B cell (primary cell): ENCODE measurements at regions not wholly inside any gene's neighbourhood (a gene's known extent, or its start where the extent isn't known, plus 50 kb on each side); places are given as distances from the start of the nearest gene placed in this dataset.
"Not testable (repeated sequence)": the region's sequence is repeated elsewhere in the genome, so short reads cannot be mapped to it uniquely, and the experiment has no call there.

Experiments
- ATAC-seq: fragments of 200-7000 bp; cut with Tn5 transposase; one replicate; pipeline ENCODE4 v1.10.0; 2021; ENCODE audit warnings: low read depth, mild to moderate bottlenecking, moderate number of reproducible peaks, moderate library complexity
- CTCF ChIA-PET: fragments of 350-600 bp; sonication (Branson Sonifier 250); formaldehyde crosslinking; loops from one replicate; lab custom pipeline; 2021; ENCODE audit warnings: antibody characterized with exemption, inconsistent platforms; lab: Charles Lee
- POLR2A ChIA-PET: fragments of 350-600 bp; sonication (Branson Sonifier 250); formaldehyde crosslinking; loops from one replicate; lab custom pipeline; 2021; ENCODE audit warnings: antibody characterized with exemption; lab: Charles Lee
- DNase-seq: peaks from one replicate; pipeline ENCODE4 v3.0.0; 2013
- H2AFZ ChIP-seq: 2 replicates; pipeline ENCODE4 v1.6.1; 2012; ENCODE audit warnings: mild to moderate bottlenecking, low read depth, low read length; ENCODE audit not compliant: insufficient read depth, poor library complexity, severe bottlenecking
- H3K27ac ChIP-seq, 2 donors: 1 replicate in 1 of 2; 2 replicates in 1 of 2; pipeline ENCODE4 v1.5.1; 2012 to 2013; ENCODE audit warnings: low read length in 2 of 2, mild to moderate bottlenecking in 2 of 2, moderate library complexity in 1 of 2
- H3K27me3 ChIP-seq, 4 experiments: fragments of 200-600 bp in 1 of 4; sonication (generic) in 1 of 4; replicated peaks in 1 of 4; 1 replicate in 2 of 4; 2 replicates in 2 of 4; pipeline versions ENCODE4 v1.6.1 to v1.7.0; 2013 to 2016; ENCODE audit warnings: low read length in 3 of 4, mild to moderate bottlenecking in 2 of 4, mixed read lengths in 1 of 4, moderate library complexity in 1 of 4; ENCODE audit not compliant: insufficient read depth in 4 of 4, control insufficient read depth in 3 of 4; ENCODE audit errors: control extremely low read depth in 1 of 4
- H3K36me3 ChIP-seq, 2 experiments: replicated peaks in 1 of 2; 1 replicate in 1 of 2; 2 replicates in 1 of 2; pipeline versions ENCODE4 v1.6.1 to v1.7.1; 2013; ENCODE audit warnings: low read length in 1 of 2; ENCODE audit not compliant: insufficient read depth in 2 of 2, control insufficient read depth in 1 of 2; ENCODE audit errors: control extremely low read depth in 1 of 2, extremely low read depth in 1 of 2
- H3K4me1 ChIP-seq, 2 donors: fragments of 200-600 bp in 1 of 2; sonication (generic) in 1 of 2; 1 replicate in 1 of 2; 2 replicates in 1 of 2; pipeline versions ENCODE4 v1.5.1 to v1.6.1; 2013 to 2017; ENCODE audit warnings: low read length in 2 of 2; ENCODE audit not compliant: control insufficient read depth in 2 of 2, insufficient read depth in 2 of 2
- H3K4me2 ChIP-seq: replicated peaks from 2 replicates; pipeline ENCODE3; 2012; ENCODE audit warnings: mild to moderate bottlenecking, low read depth, low read length; ENCODE audit not compliant: poor library complexity, severe bottlenecking
- H3K4me3 ChIP-seq, 5 experiments: fragments of 200-600 bp in 1 of 5; sonication (generic) in 1 of 5; 1 replicate in 3 of 5; 2 replicates in 2 of 5; pipeline versions ENCODE4 v1.5.1 to v1.7.0; 2011 to 2016; ENCODE audit warnings: low read length in 4 of 5, mild to moderate bottlenecking in 4 of 5, low read depth in 2 of 5, control low read depth in 1 of 5, moderate library complexity in 1 of 5; ENCODE audit not compliant: insufficient read depth in 1 of 5; ENCODE audit errors: control extremely low read depth in 1 of 5, extremely low read depth in 1 of 5
- H3K79me2 ChIP-seq: fragments of 200-600 bp; sonication (generic); one replicate; pipeline ENCODE4 v1.6.0; 2016; ENCODE audit warnings: low read length; ENCODE audit not compliant: control insufficient read depth, insufficient read depth
- H3K9ac ChIP-seq: fragments of 200-600 bp; sonication (generic); 2 replicates; pipeline ENCODE4 v1.6.1; 2017; ENCODE audit warnings: mild to moderate bottlenecking, low read length, moderate library complexity
- H3K9me3 ChIP-seq, 3 donors: one replicate each; pipeline versions ENCODE4 v1.6.1 to v1.7.1; 2013; ENCODE audit warnings: low read length in 2 of 3; ENCODE audit not compliant: control insufficient read depth in 2 of 3, insufficient read depth in 1 of 3; ENCODE audit errors: control extremely low read depth in 1 of 3
- H4K20me1 ChIP-seq: 2 replicates; pipeline ENCODE4 v1.6.0; 2012; ENCODE audit warnings: mild to moderate bottlenecking, low read length; ENCODE audit not compliant: insufficient read depth, control insufficient read depth, poor library complexity, severe bottlenecking
- H3K27ac Mint-ChIP-seq: one replicate; pipeline ENCODE4 v1.8.0; 2021; ENCODE audit warnings: mixed read lengths
- H3K27me3 Mint-ChIP-seq: one replicate; pipeline ENCODE4 v1.8.0; 2021; ENCODE audit warnings: mixed read lengths
- H3K4me1 Mint-ChIP-seq: one replicate; pipeline ENCODE4 v1.8.0; 2021; ENCODE audit warnings: mixed read lengths
- H3K4me3 Mint-ChIP-seq: one replicate; pipeline ENCODE4 v1.8.0; 2021; ENCODE audit warnings: mixed read lengths
- H3K9me3 Mint-ChIP-seq: one replicate; pipeline ENCODE4 v1.8.0; 2022; ENCODE audit warnings: mixed read lengths; ENCODE audit not compliant: insufficient read depth
- WGBS: methylation state at CpG from one replicate; pipeline ENCODE4 v1.1.5; 2013; ENCODE audit warnings: missing lambda C conversion rate; ENCODE audit not compliant: insufficient coverage; 5-methylcytosine and 5-hydroxymethylcytosine counted together
- intact Hi-C: fragments of 100-400 bp; cut with micrococcal nuclease; formaldehyde crosslinking; loops from one replicate; pipeline ENCODE4 v1.10.0; 2022

DNA sequence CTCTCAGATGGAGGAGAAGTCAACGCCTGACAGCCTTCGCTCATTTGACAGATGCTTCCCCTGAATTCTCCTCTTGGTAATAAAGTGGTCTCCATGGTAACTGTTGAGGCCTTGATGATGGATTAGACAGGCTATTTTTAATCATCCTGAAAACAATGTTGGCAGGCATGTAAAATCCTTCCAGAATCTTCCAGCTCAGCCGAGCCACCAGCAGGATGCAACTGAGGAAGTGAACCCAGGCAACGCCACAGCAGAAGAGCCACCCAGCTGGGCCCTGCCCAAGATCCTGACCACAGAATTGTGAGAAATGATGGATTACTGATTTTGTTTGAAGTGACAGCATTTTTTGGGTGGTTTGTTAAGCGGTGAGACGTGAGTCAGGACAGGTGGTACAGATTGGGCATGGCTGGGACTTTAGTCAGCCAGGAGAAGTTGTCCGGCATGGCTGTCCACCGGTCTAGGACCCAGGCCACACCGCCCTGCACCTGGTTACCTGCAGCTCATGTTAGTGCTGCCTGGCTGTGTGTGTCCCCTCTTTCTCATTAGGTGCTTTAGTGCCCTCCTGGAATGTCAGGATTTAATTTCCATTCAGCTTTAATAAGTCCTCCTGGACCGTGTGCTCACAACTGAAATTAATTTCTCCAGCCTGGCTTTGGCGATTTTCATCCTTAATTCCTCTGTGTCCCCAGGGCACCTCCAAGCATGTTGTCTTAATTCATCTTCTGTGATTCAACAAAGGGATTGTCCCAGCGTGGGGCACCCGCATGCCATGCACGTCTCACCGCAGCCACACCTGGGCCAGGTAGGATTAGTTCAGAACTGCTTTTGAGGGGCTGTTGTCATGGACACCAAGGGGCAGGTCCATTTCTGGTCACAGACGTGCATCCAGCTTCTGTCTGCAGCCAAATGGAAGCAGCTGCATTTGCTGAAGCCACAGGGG is 280.4 kb downstream of the ADGRD1 start:
- H3K79me2 ChIP-seq, H3K4me2 ChIP-seq, CTCF ChIA-PET, H3K4me3 Mint-ChIP-seq, H3K9me3 Mint-ChIP-seq, H3K27ac ChIP-seq, H3K36me3 ChIP-seq, H3K4me1 Mint-ChIP-seq, H3K9me3 ChIP-seq, intact Hi-C loops, ATAC-seq, H4K20me1 ChIP-seq, H3K27ac Mint-ChIP-seq, H3K4me3 ChIP-seq, H3K9ac ChIP-seq, DNase-seq, POLR2A ChIA-PET, H2AFZ ChIP-seq, H3K4me1 ChIP-seq: not testable (repeated sequence)
- 91% methylated on average over 9 of the region's 16 CpGs for WGBS
- peaks cover 26% of the 10 kb centered on the region for H3K27me3 Mint-ChIP-seq
- peaks cover 0 to 15% (median 2%) of the 10 kb centered on the region in 4 experiments for H3K27me3 ChIP-seq

DNA sequence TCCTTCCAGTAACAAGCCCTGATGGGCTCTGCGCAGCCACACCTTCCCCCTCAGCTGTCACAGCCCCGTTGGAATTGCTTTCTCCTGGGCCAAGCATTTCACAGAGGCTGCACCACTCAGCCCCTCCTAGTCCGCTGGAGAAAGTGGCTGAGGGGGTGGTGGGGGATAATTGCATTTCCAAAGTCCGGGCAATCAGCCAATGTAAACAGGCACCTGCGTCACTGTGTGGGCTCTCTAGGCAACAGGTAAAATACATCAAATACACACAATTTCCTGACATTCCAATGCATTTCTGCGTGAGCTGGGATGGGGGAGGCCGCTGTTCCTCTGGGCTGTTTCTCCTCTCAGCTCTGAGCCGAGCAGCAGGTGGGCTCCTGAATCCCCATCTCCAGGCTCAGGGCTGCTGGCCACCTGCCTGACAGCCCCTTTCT is 281.1 kb downstream of the ADGRD1 start:
- H3K27me3 ChIP-seq, H3K4me3 Mint-ChIP-seq, H3K4me3 ChIP-seq, CTCF ChIA-PET, H3K9me3 Mint-ChIP-seq, H2AFZ ChIP-seq, ATAC-seq, POLR2A ChIA-PET, H4K20me1 ChIP-seq, H3K4me1 Mint-ChIP-seq, H3K79me2 ChIP-seq, H3K4me2 ChIP-seq, H3K36me3 ChIP-seq, H3K27ac Mint-ChIP-seq, intact Hi-C loops, H3K4me1 ChIP-seq, H3K9me3 ChIP-seq, H3K27ac ChIP-seq, DNase-seq, H3K9ac ChIP-seq: not testable (repeated sequence)
- peaks cover 21% of the 10 kb centered on the region for H3K27me3 Mint-ChIP-seq
- no CpG with 5 or more reads among the region's 8 CpGs for WGBS
